ENCODE measurements at regions not wholly inside any gene's neighbourhood (a gene's known extent, or its start where the extent isn't known, plus 50 kb on each side); places are given as distances from the start of the nearest gene placed in this dataset.

DNA sequence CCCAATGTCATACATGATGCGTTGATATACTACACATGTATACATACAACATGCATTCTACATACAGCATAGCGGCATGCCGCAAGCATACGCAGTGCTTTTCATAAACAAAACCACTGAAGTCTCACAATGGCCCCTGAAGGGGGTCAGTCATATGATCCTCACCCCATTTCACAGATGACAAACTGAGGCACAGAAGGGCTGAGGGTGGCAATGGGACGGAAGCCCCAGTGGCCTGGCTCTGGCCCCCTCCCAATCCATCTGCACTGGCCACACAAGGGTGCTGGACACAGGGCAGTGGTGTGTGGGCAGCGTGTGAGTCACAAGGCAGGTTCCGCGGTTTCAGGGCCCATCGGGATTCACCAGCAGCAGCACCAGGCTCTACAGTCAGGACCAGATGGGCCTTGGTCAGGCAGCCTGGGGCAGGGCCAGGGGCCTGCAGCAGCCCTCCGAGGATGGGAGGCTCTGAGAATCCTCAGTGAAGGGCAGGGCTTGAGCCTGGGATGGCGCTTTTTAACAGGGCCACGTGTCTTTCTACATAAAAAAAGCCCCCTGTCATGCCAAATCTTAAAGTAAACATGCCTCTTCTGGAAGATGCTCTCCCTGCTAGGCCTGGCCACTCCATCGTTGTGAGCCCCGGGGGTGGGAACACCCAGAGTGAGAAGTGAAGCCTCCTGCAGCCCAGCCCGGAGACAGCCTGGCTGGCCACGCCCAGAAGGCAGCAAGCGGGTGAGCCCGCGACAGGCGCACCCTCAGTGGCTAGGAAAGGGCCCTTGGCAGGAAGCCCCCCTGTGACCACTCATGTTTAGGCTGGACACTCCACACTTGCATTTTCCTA is 206.5 kb downstream of the CTTN start:
- no peak for ATAC-seq (ENCODE audit: low FRiP score)
- DNase-seq (ENCODE audit: low spot score), result no peak
- TF ChIP-seq, protein P1, sequence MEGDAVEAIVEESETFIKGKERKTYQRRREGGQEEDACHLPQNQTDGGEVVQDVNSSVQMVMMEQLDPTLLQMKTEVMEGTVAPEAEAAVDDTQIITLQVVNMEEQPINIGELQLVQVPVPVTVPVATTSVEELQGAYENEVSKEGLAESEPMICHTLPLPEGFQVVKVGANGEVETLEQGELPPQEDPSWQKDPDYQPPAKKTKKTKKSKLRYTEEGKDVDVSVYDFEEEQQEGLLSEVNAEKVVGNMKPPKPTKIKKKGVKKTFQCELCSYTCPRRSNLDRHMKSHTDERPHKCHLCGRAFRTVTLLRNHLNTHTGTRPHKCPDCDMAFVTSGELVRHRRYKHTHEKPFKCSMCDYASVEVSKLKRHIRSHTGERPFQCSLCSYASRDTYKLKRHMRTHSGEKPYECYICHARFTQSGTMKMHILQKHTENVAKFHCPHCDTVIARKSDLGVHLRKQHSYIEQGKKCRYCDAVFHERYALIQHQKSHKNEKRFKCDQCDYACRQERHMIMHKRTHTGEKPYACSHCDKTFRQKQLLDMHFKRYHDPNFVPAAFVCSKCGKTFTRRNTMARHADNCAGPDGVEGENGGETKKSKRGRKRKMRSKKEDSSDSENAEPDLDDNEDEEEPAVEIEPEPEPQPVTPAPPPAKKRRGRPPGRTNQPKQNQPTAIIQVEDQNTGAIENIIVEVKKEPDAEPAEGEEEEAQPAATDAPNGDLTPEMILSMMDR (IDR thresholded peaks at IDR 0.05), result no peak

DNA sequence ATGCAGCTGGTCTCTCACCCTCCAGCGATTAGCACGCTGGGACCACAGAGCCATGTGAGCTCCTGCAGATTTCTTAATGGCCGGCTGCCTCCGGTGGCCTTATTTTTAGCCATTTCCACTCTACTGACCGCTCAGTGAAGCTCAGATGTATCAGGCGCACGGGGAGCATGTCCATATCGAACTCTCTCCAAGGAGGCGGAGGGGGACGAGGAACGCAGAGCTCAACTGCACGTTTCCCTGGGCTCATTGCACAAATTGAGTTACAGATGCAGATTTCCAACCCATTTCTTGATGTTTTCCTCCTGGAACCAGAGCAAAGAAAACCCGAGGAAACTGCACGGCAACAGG is 207.1 kb downstream of the CTTN start:
- TF ChIP-seq, protein P1 (IDR thresholded peaks at IDR 0.05), result no peak
- ATAC-seq (ENCODE audit: low FRiP score) (no peak), DNase-seq (ENCODE audit: low spot score) (no peak)

DNA sequence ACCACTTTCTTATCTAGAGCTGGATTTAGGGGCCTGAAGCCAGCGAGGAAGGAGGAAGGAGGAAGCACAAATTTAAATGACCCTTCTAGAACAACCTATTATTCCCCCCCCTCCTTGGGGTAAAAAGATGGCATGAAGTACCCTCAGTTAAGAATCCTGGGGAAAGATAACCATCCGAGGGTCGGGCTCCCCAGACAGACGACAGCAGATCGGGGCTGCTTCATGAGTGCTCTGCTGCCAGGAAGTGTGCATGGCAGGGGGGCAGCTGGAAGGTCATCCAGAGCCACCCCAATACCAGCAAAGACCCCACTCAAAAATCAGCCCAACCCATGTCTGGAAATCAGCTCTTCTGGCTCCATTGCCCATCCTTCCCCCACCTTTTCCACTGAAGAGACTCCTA is 207.5 kb downstream of the CTTN start:
- TF ChIP-seq, protein P1 (IDR thresholded peaks at IDR 0.05), result no peak
- ATAC-seq (ENCODE audit: low FRiP score) (no peak), DNase-seq (ENCODE audit: low spot score) (no peak)

DNA sequence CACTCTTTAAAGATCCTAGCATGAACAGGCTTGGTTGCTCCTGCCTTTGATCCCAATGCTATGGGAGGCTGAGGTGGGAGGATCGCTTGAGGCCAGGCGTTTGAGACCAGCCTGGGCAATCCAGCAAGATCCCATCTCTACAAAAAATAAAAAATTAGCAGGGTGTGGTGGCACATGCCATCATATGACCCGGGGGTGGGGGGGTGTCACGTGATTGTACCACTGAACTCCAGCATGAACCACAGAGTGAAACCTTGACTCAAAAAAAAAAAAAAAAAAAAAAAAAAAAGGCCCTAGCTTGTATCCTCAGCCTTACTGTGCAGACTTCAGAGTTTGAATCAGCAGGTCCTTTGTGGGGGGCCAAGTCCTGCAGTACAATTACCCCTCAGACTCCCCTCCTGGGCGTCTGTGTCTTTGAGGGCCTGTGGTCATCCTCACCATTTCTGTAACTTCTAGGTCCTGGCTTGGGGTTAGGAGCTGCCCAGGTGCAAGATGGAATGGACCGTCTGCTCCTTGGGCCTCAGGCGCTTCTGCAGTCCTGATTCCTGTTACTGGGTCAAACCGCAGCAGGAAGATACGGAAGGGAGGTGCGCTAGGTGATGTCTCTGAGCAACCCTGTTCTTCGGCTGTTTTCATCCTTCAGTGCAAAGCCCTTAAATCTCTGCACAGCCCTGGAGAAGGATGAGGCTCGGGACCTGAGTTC is 208.1 kb downstream of the CTTN start:
- TF ChIP-seq, protein P1 (IDR thresholded peaks at IDR 0.05), result no peak
- ATAC-seq (ENCODE audit: low FRiP score) (no peak), DNase-seq (ENCODE audit: low spot score) (no peak)

DNA sequence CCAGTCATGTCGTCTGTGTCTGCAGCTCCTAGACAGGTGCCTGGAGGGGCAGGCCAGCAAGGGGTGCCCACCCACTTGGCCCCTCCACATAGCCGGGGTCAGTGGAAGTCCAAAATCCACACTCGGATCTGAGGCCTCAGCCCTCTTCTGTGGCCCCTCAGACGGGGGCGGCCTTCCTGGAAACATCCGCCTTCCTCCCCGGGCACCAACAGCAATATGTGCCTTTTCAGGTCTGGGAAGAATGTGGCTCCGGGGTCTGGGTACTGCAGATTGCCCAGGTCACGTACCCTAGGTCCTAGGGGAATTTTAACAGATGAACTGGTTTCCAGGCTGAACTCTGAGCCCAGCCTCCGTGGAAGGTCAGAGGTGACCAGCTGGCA is 208.6 kb downstream of the CTTN start:
- no peak for DNase-seq (ENCODE audit: low spot score)
- no peak for ATAC-seq (ENCODE audit: low FRiP score)
- TF ChIP-seq, protein P1 (IDR thresholded peaks at IDR 0.05), result no peak

DNA sequence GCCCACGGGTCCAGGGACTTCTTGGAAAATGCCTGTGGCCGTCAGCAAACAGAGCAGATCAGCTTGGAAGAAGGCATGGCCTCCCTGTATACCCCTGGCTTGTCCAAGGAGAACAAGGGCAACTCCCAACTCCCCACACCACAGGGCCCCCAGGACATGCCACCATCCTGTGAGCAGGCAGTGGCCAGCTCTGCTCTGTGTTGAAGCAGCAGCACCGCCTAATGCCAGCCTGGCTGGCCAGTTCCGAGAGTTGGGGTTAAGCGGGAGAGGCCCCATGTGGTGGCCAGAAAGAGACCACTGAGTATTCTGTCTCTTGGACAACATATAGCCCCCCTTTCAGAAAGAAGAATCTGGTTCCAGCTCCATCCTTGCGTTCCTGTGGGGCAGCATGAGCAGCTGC is 209.2 kb downstream of the CTTN start:
- TF ChIP-seq, protein P1 (IDR thresholded peaks at IDR 0.05), result no peak
- no peak for ATAC-seq (ENCODE audit: low FRiP score)

More for the DNA sequence above, 209.2 kb downstream of the CTTN start:
- no peak for DNase-seq (ENCODE audit: low spot score)

Data from omental fat pad (tissue), 3 donors.